ACC112 (cell line): ENCODE measurements at regions not wholly inside any gene's neighbourhood (a gene's known extent, or its start where the extent isn't known, plus 50 kb on each side); places are given as distances from the start of the nearest gene placed in this dataset.

Experiments
- H2AFZ ChIP-seq: fragments of 200-600 bp; sonication (generic); one replicate; pipeline ENCODE4 v1.6.0; 2017; ENCODE audit warnings: antibody characterized with exemption, low read length; ENCODE audit not compliant: unreplicated experiment
- H3K27ac ChIP-seq: fragments of 200-600 bp; sonication (generic); 2 replicates; pipeline ENCODE4 v1.5.1; 2014; ENCODE audit warnings: low read depth, mild to moderate bottlenecking, antibody characterized with exemption, low read length, moderate library complexity
- H3K27me3 ChIP-seq: fragments of 200-600 bp; sonication (generic); 2 replicates; pipeline ENCODE4 v1.6.1; 2014; ENCODE audit warnings: mild to moderate bottlenecking, antibody characterized with exemption, low read length, moderate library complexity, mixed read lengths; ENCODE audit not compliant: insufficient read depth
- H3K36me3 ChIP-seq: fragments of 200-600 bp; sonication (generic); 2 replicates; pipeline ENCODE4 v1.6.1; 2016; ENCODE audit warnings: mild to moderate bottlenecking, antibody characterized with exemption, low read length, moderate library complexity, mixed read lengths; ENCODE audit not compliant: insufficient read depth
- H3K4me1 ChIP-seq: fragments of 200-600 bp; sonication (generic); one replicate; pipeline ENCODE4 v1.6.1; 2016; ENCODE audit warnings: low read length, mixed read lengths; ENCODE audit not compliant: insufficient read depth, unreplicated experiment, control insufficient read depth
- H3K4me3 ChIP-seq: fragments of 200-600 bp; sonication (generic); 2 replicates; pipeline ENCODE4 v1.5.1; 2014; ENCODE audit warnings: mild to moderate bottlenecking, low read depth, low read length
- H3K79me2 ChIP-seq: fragments of 200-600 bp; sonication (generic); one replicate; pipeline ENCODE4 v1.6.0; 2016; ENCODE audit warnings: low read length; ENCODE audit not compliant: control insufficient read depth, unreplicated experiment, insufficient read depth

DNA sequence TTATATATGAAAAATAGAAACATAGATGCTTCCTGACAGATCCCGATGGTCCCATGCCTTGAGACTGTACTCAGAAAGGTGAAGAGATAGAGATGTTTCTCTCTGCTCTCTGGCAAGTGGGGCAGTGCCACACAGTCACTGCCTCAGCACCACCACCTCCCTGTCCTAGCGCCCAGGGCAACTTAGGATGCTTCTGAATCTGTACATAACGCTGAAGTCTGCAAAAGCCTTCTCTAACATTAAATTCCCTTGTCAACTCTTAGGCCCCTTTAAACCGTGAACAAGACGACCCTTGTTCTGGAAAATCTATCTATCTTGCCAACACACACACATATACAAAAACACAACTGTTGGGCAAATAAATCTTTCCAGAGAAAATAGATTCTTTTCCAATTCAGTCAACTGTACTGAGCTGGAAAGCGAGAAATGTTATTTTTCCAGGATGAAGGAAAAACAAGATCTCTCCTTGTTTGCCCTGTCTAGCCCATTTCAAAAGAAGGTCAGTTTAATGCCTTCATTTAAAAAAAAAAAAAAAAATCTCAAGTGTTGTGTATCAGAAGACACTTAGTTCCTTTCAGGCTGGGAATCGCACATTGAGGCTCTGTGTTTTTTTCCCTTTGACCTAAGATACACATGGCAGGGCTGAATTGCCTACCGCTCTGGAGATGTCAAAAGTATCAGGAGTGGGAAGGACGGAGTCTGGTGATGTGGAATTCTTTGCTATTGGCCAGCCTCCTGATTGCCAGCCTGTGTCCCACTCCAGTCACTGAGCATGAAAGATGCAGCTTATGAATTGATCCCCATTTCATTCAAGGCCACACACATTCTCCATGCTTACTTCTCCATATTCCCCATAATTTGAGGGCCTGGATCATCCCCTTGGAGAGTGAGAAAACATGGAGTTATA, 241.4 kb downstream of the LACC1 start:
- no peaks in the 10 kb centered on the region for H3K27me3 ChIP-seq
- H3K4me1 ChIP-seq: no peaks in the 10 kb centered on the region
- no peaks in the 10 kb centered on the region for H3K79me2 ChIP-seq
- no peak overlapping the region for H3K4me3 ChIP-seq
- H3K36me3 ChIP-seq: no peaks in the 10 kb centered on the region
- no peak overlapping the region for H2AFZ ChIP-seq
- H3K27ac ChIP-seq: no peak overlapping the region

GRCh38 chr13:44124352-44124751, 244.6 kb downstream of the LACC1 start:
- H3K27me3 ChIP-seq: no peaks in the 10 kb centered on the region
- no peak overlapping the region for H2AFZ ChIP-seq
- no peaks in the 10 kb centered on the region for H3K4me1 ChIP-seq
- no peak overlapping the region for H3K27ac ChIP-seq
- H3K36me3 ChIP-seq: no peaks in the 10 kb centered on the region
- no peak overlapping the region for H3K4me3 ChIP-seq
- no peaks in the 10 kb centered on the region for H3K79me2 ChIP-seq

- Histone ChIP-seq H2AFZ (no peak overlapping the region), H3K27me3 (no peaks in the 10 kb centered on the region), H3K36me3 (no peaks in the 10 kb centered on the region), H3K27ac (no peak overlapping the region), H3K79me2 (no peaks in the 10 kb centered on the region), H3K4me3 (no peak overlapping the region), H3K4me1 (no peaks in the 10 kb centered on the region)
These were observed 246.3 kb downstream of the LACC1 start for GRCh38 chr13:44125943-44126469.

GRCh38 chr13:44128552-44129001, 245.0 kb upstream of the SERP2 start:
- Histone ChIP-seq H3K27ac (no peak overlapping the region), H2AFZ (no peak overlapping the region), H3K79me2 (no peaks in the 10 kb centered on the region), H3K4me1 (peaks cover 16% of the 10 kb centered on the region), H3K36me3 (no peaks in the 10 kb centered on the region), H3K4me3 (no peak overlapping the region), H3K27me3 (no peaks in the 10 kb centered on the region)

DNA sequence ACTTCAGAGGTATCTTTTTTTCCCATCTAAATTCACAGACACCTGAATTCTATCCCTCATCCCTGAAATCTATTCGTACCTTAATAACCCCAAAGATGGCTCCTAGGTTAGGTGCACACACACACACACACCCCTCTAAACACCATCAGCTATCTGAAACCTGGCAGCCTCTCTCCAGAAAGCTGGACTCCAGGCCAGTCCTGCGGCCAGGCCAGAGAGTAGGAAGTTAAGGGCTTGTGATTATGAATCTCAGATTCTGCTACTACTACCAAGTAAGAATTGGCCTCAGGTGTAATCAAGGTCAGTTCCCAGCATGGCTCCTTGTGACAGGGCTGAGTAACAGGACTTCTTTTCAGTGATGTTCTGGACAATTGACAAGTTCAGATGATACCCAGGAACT, 244.2 kb upstream of the SERP2 start:
- H3K4me3 ChIP-seq: no peak overlapping the region
- H3K36me3 ChIP-seq: no peaks in the 10 kb centered on the region
- peaks cover 16% of the 10 kb centered on the region for H3K4me1 ChIP-seq
- no peak overlapping the region for H2AFZ ChIP-seq
- no peaks in the 10 kb centered on the region for H3K27me3 ChIP-seq
- H3K79me2 ChIP-seq: no peaks in the 10 kb centered on the region
- H3K27ac ChIP-seq: no peak overlapping the region

GRCh38 chr13:44131069-44131614, 242.5 kb upstream of the SERP2 start:
- no peaks in the 10 kb centered on the region for H3K27me3 ChIP-seq
- peaks cover 16% of the 10 kb centered on the region for H3K4me1 ChIP-seq
- H2AFZ ChIP-seq: no peak overlapping the region
- H3K27ac ChIP-seq: no peak overlapping the region
- H3K4me3 ChIP-seq: no peak overlapping the region
- H3K36me3 ChIP-seq: no peaks in the 10 kb centered on the region
- no peaks in the 10 kb centered on the region for H3K79me2 ChIP-seq

DNA sequence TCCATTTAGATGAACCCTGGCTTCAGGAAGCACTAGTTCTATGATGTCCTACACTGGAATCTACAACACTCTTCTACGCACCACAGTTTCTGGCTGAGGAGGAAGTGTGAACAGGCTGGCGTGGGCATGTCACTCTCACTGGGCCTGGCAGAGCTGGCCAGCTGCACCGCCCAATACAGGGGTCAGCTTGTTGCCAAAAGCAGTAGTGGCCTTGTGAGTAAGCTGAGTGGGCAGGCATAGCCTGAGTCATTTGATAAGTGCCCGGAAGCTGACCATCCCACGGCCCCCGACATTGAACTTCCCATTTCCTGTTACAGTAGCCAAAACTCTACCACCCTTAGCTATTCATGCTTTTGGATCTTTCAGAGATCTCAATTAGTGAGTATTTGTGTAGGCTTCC, 240.9 kb upstream of the SERP2 start:
- Histone ChIP-seq H2AFZ (peak overlapping the region; percentile 92), H3K4me1 (peaks cover 16% of the 10 kb centered on the region), H3K27ac (peak overlapping the region; percentile 41), H3K27me3 (no peaks in the 10 kb centered on the region), H3K79me2 (no peaks in the 10 kb centered on the region), H3K36me3 (no peaks in the 10 kb centered on the region), H3K4me3 (peak overlapping the region; percentile 9; the same call in 1 of the 2 replicates)

DNA sequence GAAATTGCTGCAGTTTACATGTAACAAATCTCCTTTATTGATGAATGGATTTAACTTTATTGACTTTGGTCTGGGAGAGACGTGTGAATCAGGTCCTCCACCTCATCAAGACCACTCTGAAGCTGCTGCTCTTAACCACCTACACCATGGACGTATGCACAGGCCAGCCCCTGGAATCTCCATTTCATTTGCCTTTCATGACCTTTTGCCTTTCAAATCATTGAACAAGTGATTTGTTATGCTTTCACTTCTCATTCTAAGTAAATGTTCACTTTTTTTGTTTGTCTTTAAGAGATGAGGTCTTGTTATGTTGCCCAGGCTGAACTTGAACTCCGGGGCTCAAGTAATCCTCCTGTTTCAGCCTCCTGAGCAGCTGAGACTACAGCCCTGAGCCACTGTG, 240.0 kb upstream of the SERP2 start:
- no peak overlapping the region for H3K27ac ChIP-seq
- no peak overlapping the region for H2AFZ ChIP-seq
- no peaks in the 10 kb centered on the region for H3K27me3 ChIP-seq
- no peak overlapping the region for H3K4me3 ChIP-seq
- peaks cover 16% of the 10 kb centered on the region for H3K4me1 ChIP-seq
- no peaks in the 10 kb centered on the region for H3K36me3 ChIP-seq
- H3K79me2 ChIP-seq: no peaks in the 10 kb centered on the region

GRCh38 chr13:44135566-44135965, 238.1 kb upstream of the SERP2 start:
- H3K27me3 ChIP-seq: no peaks in the 10 kb centered on the region
- no peak overlapping the region for H2AFZ ChIP-seq
- peaks cover 16% of the 10 kb centered on the region for H3K4me1 ChIP-seq
- H3K79me2 ChIP-seq: no peaks in the 10 kb centered on the region
- no peaks in the 10 kb centered on the region for H3K36me3 ChIP-seq
- H3K4me3 ChIP-seq: no peak overlapping the region
- H3K27ac ChIP-seq: no peak overlapping the region

DNA sequence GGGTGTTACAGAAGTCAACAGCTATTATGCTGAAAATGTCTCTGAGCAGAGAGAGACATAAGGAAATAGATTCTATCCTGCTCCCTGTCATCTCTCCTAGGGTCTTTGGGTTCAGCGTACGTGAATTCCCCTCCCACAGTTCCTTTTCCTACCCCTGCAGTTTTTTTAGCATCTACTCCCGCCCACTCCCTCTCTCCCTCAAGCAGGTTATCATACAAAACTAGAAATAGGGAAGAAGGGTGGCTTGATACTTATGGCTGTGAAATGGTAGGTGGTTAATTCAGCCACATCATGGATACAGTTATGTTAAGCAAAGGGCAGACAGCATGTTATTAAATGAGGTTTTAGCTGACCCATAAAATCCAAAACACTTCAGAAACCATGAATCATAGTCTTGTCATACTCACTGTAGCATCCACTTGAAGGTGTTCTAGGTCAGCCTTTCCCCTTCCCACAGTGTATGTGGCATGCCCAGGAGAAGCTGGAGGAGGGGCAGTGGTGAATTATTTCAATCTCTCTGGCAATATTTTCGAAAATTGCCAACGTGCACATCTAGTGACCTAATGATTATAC, 236.8 kb upstream of the SERP2 start:
- Histone ChIP-seq H3K4me1 (peaks cover 21% of the 10 kb centered on the region), H3K79me2 (no peaks in the 10 kb centered on the region), H2AFZ (no peak overlapping the region), H3K27me3 (no peaks in the 10 kb centered on the region), H3K36me3 (no peaks in the 10 kb centered on the region), H3K4me3 (no peak overlapping the region), H3K27ac (no peak overlapping the region)
